GM12873 (cell line): ENCODE measurements at regions not wholly inside any gene's neighbourhood (a gene's known extent, or its start where the extent isn't known, plus 50 kb on each side); places are given as distances from the start of the nearest gene placed in this dataset.

ENCODE experiments used
- TF ChIP-seq, protein P1 (sequence below): IDR thresholded peaks from 2 replicates; pipeline ENCODE4 v1.5.1; 2012; ENCODE audit warnings: low read depth, mild to moderate bottlenecking, moderate library complexity, low read length, control low read depth; ENCODE audit not compliant: insufficient read depth; ENCODE audit errors: missing control alignments

DNA sequence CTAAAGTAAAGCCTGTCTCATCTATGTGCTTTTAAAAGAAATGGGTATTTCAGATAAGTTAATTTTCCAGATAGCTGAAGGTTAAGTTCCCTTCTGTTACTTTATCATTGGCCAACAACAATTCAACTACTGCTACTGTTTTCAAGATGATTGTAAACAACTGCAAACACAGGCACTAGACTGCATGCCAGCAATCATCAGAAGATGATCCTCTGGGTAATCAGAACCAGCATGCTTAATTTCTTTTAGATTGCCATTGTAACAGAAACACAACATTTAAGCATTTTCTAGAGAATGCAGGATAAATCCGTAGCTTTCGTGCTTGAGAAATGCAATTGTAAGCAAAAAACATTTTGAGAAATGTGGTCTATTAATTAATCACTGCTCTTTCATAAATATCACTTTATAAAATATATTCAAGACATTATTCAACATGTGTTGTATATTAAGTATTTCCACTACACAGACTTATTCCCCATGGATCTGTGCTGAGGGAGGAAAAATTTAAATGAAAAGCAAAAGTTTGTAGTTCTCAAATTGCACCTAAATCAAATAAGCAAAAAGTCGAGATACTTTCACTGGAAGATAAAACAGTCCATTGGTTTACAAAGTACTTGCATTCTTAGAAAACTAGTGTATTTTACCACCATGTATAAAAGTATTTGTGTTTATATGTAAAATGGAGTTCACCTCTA, 133.7 kb downstream of the ATL2 start:
- TF ChIP-seq, protein P1, sequence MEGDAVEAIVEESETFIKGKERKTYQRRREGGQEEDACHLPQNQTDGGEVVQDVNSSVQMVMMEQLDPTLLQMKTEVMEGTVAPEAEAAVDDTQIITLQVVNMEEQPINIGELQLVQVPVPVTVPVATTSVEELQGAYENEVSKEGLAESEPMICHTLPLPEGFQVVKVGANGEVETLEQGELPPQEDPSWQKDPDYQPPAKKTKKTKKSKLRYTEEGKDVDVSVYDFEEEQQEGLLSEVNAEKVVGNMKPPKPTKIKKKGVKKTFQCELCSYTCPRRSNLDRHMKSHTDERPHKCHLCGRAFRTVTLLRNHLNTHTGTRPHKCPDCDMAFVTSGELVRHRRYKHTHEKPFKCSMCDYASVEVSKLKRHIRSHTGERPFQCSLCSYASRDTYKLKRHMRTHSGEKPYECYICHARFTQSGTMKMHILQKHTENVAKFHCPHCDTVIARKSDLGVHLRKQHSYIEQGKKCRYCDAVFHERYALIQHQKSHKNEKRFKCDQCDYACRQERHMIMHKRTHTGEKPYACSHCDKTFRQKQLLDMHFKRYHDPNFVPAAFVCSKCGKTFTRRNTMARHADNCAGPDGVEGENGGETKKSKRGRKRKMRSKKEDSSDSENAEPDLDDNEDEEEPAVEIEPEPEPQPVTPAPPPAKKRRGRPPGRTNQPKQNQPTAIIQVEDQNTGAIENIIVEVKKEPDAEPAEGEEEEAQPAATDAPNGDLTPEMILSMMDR, result no peak

DNA sequence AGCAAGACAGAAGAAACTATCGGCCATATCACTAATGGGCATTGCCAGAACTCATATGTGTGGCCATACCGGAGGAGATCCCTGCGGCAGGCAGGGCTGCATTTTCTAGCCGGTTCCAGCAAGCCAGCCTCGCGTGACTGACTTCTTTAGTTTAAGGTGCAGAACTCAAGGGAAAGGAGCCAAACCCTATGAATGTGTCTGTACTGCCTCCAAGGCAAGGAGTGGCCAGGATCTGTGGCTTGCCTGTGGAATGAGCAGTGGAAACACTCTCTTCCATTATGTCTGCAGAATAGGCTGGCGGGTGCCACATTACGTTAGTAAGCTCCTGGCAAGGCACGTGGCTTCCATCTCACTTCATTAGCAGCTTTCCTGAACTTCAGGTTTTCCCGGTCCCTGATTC, 137.6 kb downstream of the ATL2 start:
- TF ChIP-seq, protein P1, result no peak

DNA sequence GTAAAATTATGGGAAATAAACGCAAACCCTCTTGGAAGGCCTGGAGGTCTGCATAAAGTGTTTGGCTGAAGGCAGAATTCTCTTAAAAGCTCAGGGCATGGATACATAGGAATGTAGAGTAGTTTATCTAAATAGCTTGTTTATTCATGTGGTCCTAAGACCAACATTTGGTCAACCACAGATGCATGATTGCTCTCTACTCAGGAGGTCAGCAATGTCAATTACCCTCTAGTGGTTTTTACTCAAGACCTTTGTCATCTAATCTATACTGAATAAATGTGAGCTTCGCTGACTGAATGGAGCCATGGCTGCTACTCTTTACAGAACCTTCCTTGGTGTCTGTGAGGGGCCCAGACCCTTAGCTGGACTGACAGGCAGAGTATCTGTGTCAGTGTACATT, 139.8 kb downstream of the ATL2 start:
- TF ChIP-seq, protein P1, result no peak

DNA sequence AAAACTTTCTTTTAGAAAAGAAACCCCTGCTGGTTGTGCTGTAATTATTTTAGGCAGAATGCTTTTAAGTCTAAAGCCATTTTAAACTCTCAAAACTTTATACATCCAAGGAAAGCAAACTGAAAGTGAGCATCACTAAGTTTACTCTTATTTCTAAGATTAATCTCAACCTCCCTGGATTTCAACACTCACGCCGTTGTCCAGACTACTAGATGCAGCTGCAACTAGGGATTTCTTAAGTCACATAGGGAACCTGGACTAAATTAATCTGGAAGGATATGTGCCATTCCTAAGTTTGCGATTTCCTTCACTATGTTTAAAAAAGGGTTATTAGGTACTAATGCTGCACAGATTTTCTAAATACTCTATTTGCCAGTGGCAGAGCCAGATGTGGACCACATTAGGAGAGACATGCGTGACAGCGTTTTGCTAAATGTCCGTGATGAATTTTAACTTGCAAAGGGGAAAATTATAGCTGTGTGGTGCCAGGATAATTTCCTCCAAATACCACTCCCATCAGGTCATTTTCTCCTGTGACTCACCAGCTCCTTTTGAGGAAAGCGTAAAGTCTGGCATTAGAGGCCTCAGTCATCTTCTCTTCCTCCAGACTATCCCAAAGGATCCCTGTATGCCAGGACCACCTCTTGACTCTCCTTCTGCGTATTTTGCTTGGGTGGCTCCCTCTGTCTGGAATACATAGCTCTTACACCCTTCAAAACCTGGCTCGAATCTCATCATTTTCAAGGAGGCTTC, 143.7 kb downstream of the ATL2 start:
- TF ChIP-seq, protein P1, result no peak

DNA sequence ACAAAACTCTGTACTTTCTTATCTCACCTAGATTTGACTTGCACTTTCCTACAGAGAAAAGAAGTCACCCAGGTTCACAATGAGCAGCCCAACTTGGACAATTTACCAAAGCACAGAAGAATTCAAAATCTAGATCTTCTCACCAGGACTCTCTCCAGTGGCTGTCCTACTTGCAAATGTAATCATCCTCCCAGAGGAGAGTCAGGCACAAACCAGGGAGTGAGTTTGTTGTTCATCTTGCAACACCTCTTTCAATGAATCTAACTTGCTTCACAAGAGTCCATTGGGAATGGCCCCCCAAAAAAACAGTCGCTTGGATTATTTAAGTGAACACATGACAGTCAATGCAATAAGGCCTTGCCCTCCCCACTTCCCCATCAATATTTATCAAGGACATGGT, 144.6 kb downstream of the ATL2 start:
- TF ChIP-seq, protein P1, result no peak

DNA sequence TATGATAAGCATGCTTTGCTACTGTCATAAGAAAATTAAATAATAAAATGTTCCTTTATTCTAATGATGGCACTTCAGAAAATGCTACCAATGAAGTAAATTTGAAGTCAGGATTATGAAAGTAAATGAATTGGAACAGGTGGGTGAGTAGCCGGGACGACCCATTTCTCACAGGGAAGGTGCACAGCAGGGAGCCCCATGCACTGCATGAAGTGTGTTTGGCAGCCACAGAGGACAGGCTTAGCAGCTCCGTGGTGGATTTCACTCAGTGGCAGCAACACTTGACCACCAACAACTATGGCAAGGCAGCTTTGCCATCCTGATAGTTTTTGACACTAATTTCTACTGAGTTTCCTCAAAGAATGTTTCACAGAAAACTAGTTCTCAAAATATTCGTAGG, 146.3 kb downstream of the ATL2 start:
- TF ChIP-seq, protein P1, result no peak

DNA sequence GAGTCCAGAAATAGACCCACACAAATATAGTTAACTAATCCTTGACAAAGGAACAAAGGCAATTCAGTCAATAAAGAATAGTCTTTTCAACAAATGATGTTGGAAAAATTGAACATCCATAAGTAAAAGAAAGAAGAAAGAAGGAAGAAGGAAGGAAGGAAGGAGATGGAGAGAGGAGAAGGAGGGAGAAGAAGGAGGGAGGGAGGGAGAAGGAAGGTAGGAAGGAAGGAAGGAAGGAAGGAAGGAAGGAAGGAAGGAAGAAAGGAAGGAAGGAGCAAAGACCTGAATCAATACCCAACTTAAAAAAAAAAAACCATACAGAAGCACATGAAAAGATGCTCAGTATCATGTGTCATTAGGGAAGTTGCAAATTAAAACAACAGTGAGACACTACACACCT, 148.3 kb downstream of the ATL2 start:
- TF ChIP-seq, protein P1, result no peak
